Neural progenitor cell (in vitro differentiated cells): ENCODE measurements at regions not wholly inside any gene's neighbourhood (a gene's known extent, or its start where the extent isn't known, plus 50 kb on each side); places are given as distances from the start of the nearest gene placed in this dataset.

Experiments used
- EZH2phosphoT487 ChIP-seq: fragments of 200-600 bp; sonication (generic); IDR thresholded peaks from 2 replicates; pipeline ENCODE4 v1.6.1; 2017; ENCODE audit warnings: antibody characterized with exemption
- TF ChIP-seq, protein P1 (sequence below): fragments of 200-600 bp; sonication (generic); IDR thresholded peaks from 2 replicates; pipeline ENCODE4 v1.5.1; 2017; ENCODE audit warnings: antibody characterized with exemption, mild to moderate bottlenecking

DNA sequence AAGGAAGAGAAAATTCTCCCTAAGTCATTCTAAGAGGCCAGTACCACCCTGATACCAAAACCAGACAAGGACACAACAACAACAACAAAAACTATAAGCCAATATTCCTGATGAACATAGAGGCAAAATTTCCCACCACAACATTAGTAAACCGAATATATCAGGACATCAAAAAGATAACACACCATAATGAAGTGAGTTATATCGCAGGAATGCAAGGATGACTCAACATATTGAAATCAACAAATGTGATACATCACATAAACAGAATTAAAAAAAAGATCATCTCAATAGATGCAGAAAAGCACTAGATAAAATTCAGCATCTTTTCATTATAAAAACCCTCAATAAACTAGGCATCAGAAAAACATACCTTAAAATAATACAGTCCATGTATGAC is 1844.4 kb upstream of the PCDH10 start:
- TF ChIP-seq, protein P1, sequence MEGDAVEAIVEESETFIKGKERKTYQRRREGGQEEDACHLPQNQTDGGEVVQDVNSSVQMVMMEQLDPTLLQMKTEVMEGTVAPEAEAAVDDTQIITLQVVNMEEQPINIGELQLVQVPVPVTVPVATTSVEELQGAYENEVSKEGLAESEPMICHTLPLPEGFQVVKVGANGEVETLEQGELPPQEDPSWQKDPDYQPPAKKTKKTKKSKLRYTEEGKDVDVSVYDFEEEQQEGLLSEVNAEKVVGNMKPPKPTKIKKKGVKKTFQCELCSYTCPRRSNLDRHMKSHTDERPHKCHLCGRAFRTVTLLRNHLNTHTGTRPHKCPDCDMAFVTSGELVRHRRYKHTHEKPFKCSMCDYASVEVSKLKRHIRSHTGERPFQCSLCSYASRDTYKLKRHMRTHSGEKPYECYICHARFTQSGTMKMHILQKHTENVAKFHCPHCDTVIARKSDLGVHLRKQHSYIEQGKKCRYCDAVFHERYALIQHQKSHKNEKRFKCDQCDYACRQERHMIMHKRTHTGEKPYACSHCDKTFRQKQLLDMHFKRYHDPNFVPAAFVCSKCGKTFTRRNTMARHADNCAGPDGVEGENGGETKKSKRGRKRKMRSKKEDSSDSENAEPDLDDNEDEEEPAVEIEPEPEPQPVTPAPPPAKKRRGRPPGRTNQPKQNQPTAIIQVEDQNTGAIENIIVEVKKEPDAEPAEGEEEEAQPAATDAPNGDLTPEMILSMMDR: no peak
- TF ChIP-seq EZH2phosphoT487: no peak
